Transverse colon (tissue), 4 donors: ENCODE measurements at regions not wholly inside any gene's neighbourhood (a gene's known extent, or its start where the extent isn't known, plus 50 kb on each side); places are given as distances from the start of the nearest gene placed in this dataset.
A peak's percentile ranks its signal among the peaks of the same experiment; 100 is the strongest.

Source experiments
- DNase-seq: peaks from one replicate; pipeline ENCODE4 v3.0.0-alpha.2; 2019
- H3K27ac ChIP-seq, 4 donors: fragments of 200-600 bp; sonication (generic); 2 replicates each; pipeline ENCODE4 v1.5.1; 2016 to 2018; ENCODE audit warnings: inconsistent platforms in 4 of 4
- H3K27me3 ChIP-seq: fragments of 200-600 bp; sonication (generic); 2 replicates; pipeline ENCODE4 v1.5.1; 2017; ENCODE audit warnings: inconsistent platforms
- H3K36me3 ChIP-seq, 4 donors: fragments of 200-600 bp; sonication (generic); 2 replicates each; pipeline ENCODE4 v1.5.1; 2017 to 2019; ENCODE audit warnings: inconsistent platforms in 4 of 4
- H3K4me1 ChIP-seq, 4 donors: fragments of 200-600 bp; sonication (generic); 2 replicates each; pipeline ENCODE4 v1.5.1; 2017 to 2020; ENCODE audit warnings: inconsistent platforms in 4 of 4
- H3K4me3 ChIP-seq, 4 donors: fragments of 200-600 bp; sonication (generic); 1 replicate in 1 of 4; 2 replicates in 3 of 4; pipeline versions ENCODE4 v1.5.1 to v1.6.1; 2017 to 2019; ENCODE audit warnings: inconsistent platforms in 4 of 4
- H3K9me3 ChIP-seq, 2 donors: fragments of 200-600 bp; sonication (generic); 2 replicates each; pipeline ENCODE4 v1.5.1; 2017 to 2019; ENCODE audit warnings: inconsistent platforms in 2 of 2
- EP300 ChIP-seq: sonication (generic); formaldehyde crosslinking; IDR thresholded peaks from one replicate; pipeline ENCODE4 v1.6.1; 2017; ENCODE audit warnings: antibody characterized with exemption, low read depth
- POLR2A ChIP-seq: fragments of 450-650 bp; IDR thresholded peaks from one replicate; pipeline ENCODE4 v1.6.1; 2016; ENCODE audit warnings: antibody characterized with exemption, mild to moderate bottlenecking, moderate library complexity
- POLR2AphosphoS5 ChIP-seq, 3 donors: sonication (generic); formaldehyde crosslinking; IDR thresholded peaks; one replicate each; pipeline ENCODE4 v1.6.1; 2016; ENCODE audit warnings: antibody characterized with exemption in 3 of 3
- WGBS, 2 donors: methylation state at CpG; one replicate each; pipeline ENCODE4 v1.1.5; 2018; ENCODE audit warnings: low coverage in 1 of 2; 5-methylcytosine and 5-hydroxymethylcytosine counted together
- in situ Hi-C, 4 donors: fragments of 200-750 bp; cut with MboI; loops; one replicate each; pipeline versions ENCODE4 v1.15.0 to v1.15.1; 2017; ENCODE audit warnings: low sequenced_read_pairs in 3 of 4, low pct_ligation_motif_present in 1 of 4, low pct_unique_long_range_greater_than_20kb in 1 of 4
- intact Hi-C: fragments of 100-400 bp; cut with DNase I; formaldehyde crosslinking; loops from one replicate; pipeline ENCODE4 v1.15.1; 2023; ENCODE audit warnings: low total_unique reads
- TF ChIP-seq, protein P1 (sequence below), 5 experiments: fragments of 200-600 bp in 3 of 5; fragments of 450-650 bp in 2 of 5; sonication (generic) in 3 of 5; IDR thresholded peaks; 1 replicate in 2 of 5; 2 replicates in 3 of 5; pipeline ENCODE4 v1.5.1; 2016 to 2017; ENCODE audit warnings: antibody characterized with exemption in 5 of 5, inconsistent platforms in 3 of 5, mild to moderate bottlenecking in 2 of 5, moderate library complexity in 1 of 5

GRCh38 chr5:58073243-58073642 lies 386.6 kb downstream of the PLK2 start:
- TF ChIP-seq, protein P1, sequence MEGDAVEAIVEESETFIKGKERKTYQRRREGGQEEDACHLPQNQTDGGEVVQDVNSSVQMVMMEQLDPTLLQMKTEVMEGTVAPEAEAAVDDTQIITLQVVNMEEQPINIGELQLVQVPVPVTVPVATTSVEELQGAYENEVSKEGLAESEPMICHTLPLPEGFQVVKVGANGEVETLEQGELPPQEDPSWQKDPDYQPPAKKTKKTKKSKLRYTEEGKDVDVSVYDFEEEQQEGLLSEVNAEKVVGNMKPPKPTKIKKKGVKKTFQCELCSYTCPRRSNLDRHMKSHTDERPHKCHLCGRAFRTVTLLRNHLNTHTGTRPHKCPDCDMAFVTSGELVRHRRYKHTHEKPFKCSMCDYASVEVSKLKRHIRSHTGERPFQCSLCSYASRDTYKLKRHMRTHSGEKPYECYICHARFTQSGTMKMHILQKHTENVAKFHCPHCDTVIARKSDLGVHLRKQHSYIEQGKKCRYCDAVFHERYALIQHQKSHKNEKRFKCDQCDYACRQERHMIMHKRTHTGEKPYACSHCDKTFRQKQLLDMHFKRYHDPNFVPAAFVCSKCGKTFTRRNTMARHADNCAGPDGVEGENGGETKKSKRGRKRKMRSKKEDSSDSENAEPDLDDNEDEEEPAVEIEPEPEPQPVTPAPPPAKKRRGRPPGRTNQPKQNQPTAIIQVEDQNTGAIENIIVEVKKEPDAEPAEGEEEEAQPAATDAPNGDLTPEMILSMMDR (IDR thresholded peaks at IDR 0.05): no peak
- TF ChIP-seq POLR2A (no peak), POLR2AphosphoS5 (IDR thresholded peaks at IDR 0.05) (no peak), EP300 (no peak)
- no peaks in the 10 kb centered on the region for H3K27me3 ChIP-seq
- no peaks in the 10 kb centered on the region for H3K36me3 ChIP-seq
- H3K27ac ChIP-seq: no peak overlapping the region
- 84 to 100% methylated on average over 1 to 2 of the region's 2 CpGs for WGBS, 2 donors
- intact Hi-C loops: no loop called here
- H3K4me1 ChIP-seq: peaks cover 0 to 46% (median 4%) of the 10 kb centered on the region in 4 donors
- H3K9me3 ChIP-seq: no peaks in the 10 kb centered on the region
- no peak overlapping the region for H3K4me3 ChIP-seq
- DNase-seq: no peak
- in situ Hi-C loops: no loop called here

GRCh38 chr5:58072300-58072965 lies 387.5 kb downstream of the PLK2 start:
- H3K36me3 ChIP-seq: no peaks in the 10 kb centered on the region
- H3K4me3 ChIP-seq: no peak overlapping the region
- no peak overlapping the region for H3K27ac ChIP-seq
- intact Hi-C loops: no loop called here
- DNase-seq: no peak
- H3K4me1 ChIP-seq: peaks cover 0 to 46% (median 4%) of the 10 kb centered on the region in 4 donors
- in situ Hi-C loops: no loop called here
- WGBS, 2 donors: 56 to 71% methylated on average over 5 to 6 of the region's 6 CpGs
- H3K9me3 ChIP-seq: no peaks in the 10 kb centered on the region
- TF ChIP-seq, protein P1 (IDR thresholded peaks at IDR 0.05): no peak
- TF ChIP-seq EP300 (no peak), POLR2A (no peak), POLR2AphosphoS5 (IDR thresholded peaks at IDR 0.05) (no peak)
- H3K27me3 ChIP-seq: no peaks in the 10 kb centered on the region

GRCh38 chr5:58071566-58071965 lies 388.3 kb downstream of the PLK2 start:
- Histone ChIP-seq H3K9me3 (no peaks in the 10 kb centered on the region), H3K4me1 (peaks cover 0 to 46% (median 4%) of the 10 kb centered on the region in 4 donors), H3K27me3 (no peaks in the 10 kb centered on the region), H3K36me3 (no peaks in the 10 kb centered on the region), H3K4me3 (no peak overlapping the region), H3K27ac (no peak overlapping the region)
- no peak for DNase-seq
- in situ Hi-C loops: no loop called here
- WGBS, 2 donors: 60 to 69% methylated on average over 1 to 4 of the region's 4 CpGs
- TF ChIP-seq EP300 (no peak), POLR2A (no peak), POLR2AphosphoS5 (IDR thresholded peaks at IDR 0.05) (no peak)
- TF ChIP-seq, protein P1 (IDR thresholded peaks at IDR 0.05): no peak
- intact Hi-C loops: no loop called here

GRCh38 chr5:58069846-58070245 lies 390.0 kb downstream of the PLK2 start:
- Histone ChIP-seq H3K4me1 (peaks cover 0 to 43% (median under 1%) of the 10 kb centered on the region in 4 donors), H3K36me3 (no peaks in the 10 kb centered on the region), H3K9me3 (no peaks in the 10 kb centered on the region), H3K4me3 (no peak overlapping the region), H3K27me3 (no peaks in the 10 kb centered on the region), H3K27ac (peak overlapping the region in 3 of 4 donors; percentile 9 to 42 (median 24))
- DNase-seq: peak; percentile 25
- intact Hi-C loops (no loop called here), in situ Hi-C loops (no loop called here)
- TF ChIP-seq POLR2AphosphoS5 (IDR thresholded peaks at IDR 0.05): peak in 1 of 3 donors; percentile 33
- TF ChIP-seq EP300: no peak
- 49 to 54% methylated on average over 4 of the region's 4 CpGs for WGBS, 2 donors
